Bronchial epithelial cell (primary cell): ENCODE measurements at regions not wholly inside any gene's neighbourhood (a gene's known extent, or its start where the extent isn't known, plus 50 kb on each side); places are given as distances from the start of the nearest gene placed in this dataset.
"Not testable (repeated sequence)": the region's sequence is repeated elsewhere in the genome, so short reads cannot be mapped to it uniquely, and the experiment has no call there.

Experiments
- DNase-seq: peaks from one replicate; pipeline ENCODE4 v3.0.0-alpha.2; 2010; ENCODE audit warnings: low read depth
- FAIRE-seq: peaks from 2 replicates; lab custom pipeline; 2011; peaks lifted over from hg19 to GRCh38; lab: Jason Lieb, UNC
- H3K27me3 ChIP-seq: 2 replicates; pipeline ENCODE4 v1.5.1; 2011; ENCODE audit warnings: low read length; ENCODE audit not compliant: control insufficient read depth, insufficient read depth
- H3K36me3 ChIP-seq: 2 replicates; pipeline ENCODE4 v1.5.1; 2011; ENCODE audit warnings: low read length; ENCODE audit not compliant: control insufficient read depth, insufficient read depth
- H3K4me3 ChIP-seq: 2 replicates; pipeline ENCODE4 v1.5.1; 2011; ENCODE audit warnings: mild to moderate bottlenecking, low read depth, low read length, control low read depth
- CTCF ChIP-seq: IDR thresholded peaks from 2 replicates; pipeline ENCODE4 v1.5.1; 2011; ENCODE audit warnings: mild to moderate bottlenecking, moderate library complexity, low read length, control low read depth, inconsistent platforms; ENCODE audit not compliant: insufficient read depth, severe bottlenecking

- not testable (repeated sequence) for DNase-seq, H3K36me3 ChIP-seq, H3K27me3 ChIP-seq, H3K4me3 ChIP-seq, FAIRE-seq
These were observed 118.1 kb downstream of the TMEM121 start for GRCh38 chr14:105644457-105644856.

GRCh38 chr14:105644891-105645290 is 118.5 kb downstream of the TMEM121 start:
- H3K4me3 ChIP-seq, H3K27me3 ChIP-seq, DNase-seq, H3K36me3 ChIP-seq, FAIRE-seq: not testable (repeated sequence)

- H3K36me3 ChIP-seq, H3K27me3 ChIP-seq, FAIRE-seq, H3K4me3 ChIP-seq, DNase-seq: not testable (repeated sequence)
These were observed 119.0 kb downstream of the TMEM121 start for GRCh38 chr14:105645389-105645788.

- TF ChIP-seq CTCF = no peak
- H3K4me3 ChIP-seq = no peak overlapping the region
- H3K36me3 ChIP-seq = no peaks in the 10 kb centered on the region
- H3K27me3 ChIP-seq = no peaks in the 10 kb centered on the region
- DNase-seq (no peak), FAIRE-seq (no peak)
These were observed 119.8 kb downstream of the TMEM121 start for GRCh38 chr14:105646175-105646574.

- H3K36me3 ChIP-seq, DNase-seq, FAIRE-seq, H3K27me3 ChIP-seq, H3K4me3 ChIP-seq: not testable (repeated sequence)
These were observed 120.4 kb downstream of the TMEM121 start for GRCh38 chr14:105646711-105647281.

- DNase-seq, H3K4me3 ChIP-seq, H3K36me3 ChIP-seq, H3K27me3 ChIP-seq, FAIRE-seq: not testable (repeated sequence)
These were observed 121.0 kb downstream of the TMEM121 start for GRCh38 chr14:105647426-105647783.

- no peak for TF ChIP-seq CTCF
- Histone ChIP-seq H3K36me3 (no peaks in the 10 kb centered on the region), H3K4me3 (no peak overlapping the region), H3K27me3 (no peaks in the 10 kb centered on the region)
- no peak for FAIRE-seq
- no peak for DNase-seq
These were observed 121.6 kb downstream of the TMEM121 start for GRCh38 chr14:105647784-105648608.

- H3K36me3 ChIP-seq, FAIRE-seq, H3K27me3 ChIP-seq, H3K4me3 ChIP-seq, DNase-seq: not testable (repeated sequence)
These were observed 122.5 kb downstream of the TMEM121 start for GRCh38 chr14:105648609-105649535.

GRCh38 chr14:105652317-105652716 is 125.9 kb downstream of the TMEM121 start:
- DNase-seq, FAIRE-seq, H3K36me3 ChIP-seq, H3K27me3 ChIP-seq, H3K4me3 ChIP-seq: not testable (repeated sequence)

GRCh38 chr14:105653921-105654320 is 127.5 kb downstream of the TMEM121 start:
- DNase-seq, H3K27me3 ChIP-seq, H3K36me3 ChIP-seq, H3K4me3 ChIP-seq, FAIRE-seq: not testable (repeated sequence)

GRCh38 chr14:105659255-105659654 is 132.9 kb downstream of the TMEM121 start:
- not testable (repeated sequence) for DNase-seq, FAIRE-seq, H3K36me3 ChIP-seq, H3K27me3 ChIP-seq, H3K4me3 ChIP-seq
